Gastroesophageal sphincter (tissue), 3 donors: ENCODE measurements at regions not wholly inside any gene's neighbourhood (a gene's known extent, or its start where the extent isn't known, plus 50 kb on each side); places are given as distances from the start of the nearest gene placed in this dataset.

Source experiments
- EP300 ChIP-seq: sonication (generic); formaldehyde crosslinking; IDR thresholded peaks from one replicate; pipeline ENCODE4 v1.6.1; 2017; ENCODE audit warnings: antibody characterized with exemption, mild to moderate bottlenecking
- POLR2A ChIP-seq, 2 donors: fragments of 450-650 bp; IDR thresholded peaks; one replicate each; pipeline ENCODE4 v1.6.1; 2017; ENCODE audit warnings: antibody characterized with exemption in 2 of 2, mild to moderate bottlenecking in 2 of 2, moderate library complexity in 1 of 2
- POLR2AphosphoS5 ChIP-seq: sonication (generic); formaldehyde crosslinking; IDR thresholded peaks from one replicate; pipeline ENCODE4 v1.6.1; 2017; ENCODE audit warnings: antibody characterized with exemption
- TF ChIP-seq, protein P1 (sequence below), 4 experiments: fragments of 200-600 bp in 2 of 4; fragments of 450-650 bp in 2 of 4; sonication (generic) in 1 of 4; IDR thresholded peaks; one replicate each; pipeline ENCODE4 v1.5.1; 2017 to 2019; ENCODE audit warnings: antibody characterized with exemption in 4 of 4, mild to moderate bottlenecking in 2 of 4, moderate library complexity in 2 of 4

DNA sequence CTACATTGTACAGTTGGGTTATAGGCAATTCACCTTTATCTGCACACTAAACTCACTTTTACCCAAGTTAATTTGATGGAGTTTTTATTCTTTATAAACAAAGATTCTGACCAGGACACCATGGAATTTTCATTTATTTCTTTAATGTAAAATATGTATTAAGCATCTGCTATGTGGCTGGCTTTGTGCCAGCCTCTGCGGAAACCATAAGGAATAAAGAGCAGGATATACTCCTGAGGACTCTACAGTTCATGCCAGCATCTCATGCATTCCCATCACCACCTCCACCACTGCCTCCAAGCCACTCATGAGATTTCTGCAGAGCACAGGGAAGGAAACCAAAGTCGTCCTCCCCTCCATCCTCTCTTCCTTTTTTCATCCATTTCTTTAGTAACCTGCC, 100.0 kb upstream of the DBX1 start:
- TF ChIP-seq, protein P1, sequence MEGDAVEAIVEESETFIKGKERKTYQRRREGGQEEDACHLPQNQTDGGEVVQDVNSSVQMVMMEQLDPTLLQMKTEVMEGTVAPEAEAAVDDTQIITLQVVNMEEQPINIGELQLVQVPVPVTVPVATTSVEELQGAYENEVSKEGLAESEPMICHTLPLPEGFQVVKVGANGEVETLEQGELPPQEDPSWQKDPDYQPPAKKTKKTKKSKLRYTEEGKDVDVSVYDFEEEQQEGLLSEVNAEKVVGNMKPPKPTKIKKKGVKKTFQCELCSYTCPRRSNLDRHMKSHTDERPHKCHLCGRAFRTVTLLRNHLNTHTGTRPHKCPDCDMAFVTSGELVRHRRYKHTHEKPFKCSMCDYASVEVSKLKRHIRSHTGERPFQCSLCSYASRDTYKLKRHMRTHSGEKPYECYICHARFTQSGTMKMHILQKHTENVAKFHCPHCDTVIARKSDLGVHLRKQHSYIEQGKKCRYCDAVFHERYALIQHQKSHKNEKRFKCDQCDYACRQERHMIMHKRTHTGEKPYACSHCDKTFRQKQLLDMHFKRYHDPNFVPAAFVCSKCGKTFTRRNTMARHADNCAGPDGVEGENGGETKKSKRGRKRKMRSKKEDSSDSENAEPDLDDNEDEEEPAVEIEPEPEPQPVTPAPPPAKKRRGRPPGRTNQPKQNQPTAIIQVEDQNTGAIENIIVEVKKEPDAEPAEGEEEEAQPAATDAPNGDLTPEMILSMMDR (IDR thresholded peaks at IDR 0.05), result no peak
- TF ChIP-seq POLR2A (IDR thresholded peaks at IDR 0.05), result no peak
- TF ChIP-seq EP300, result no peak
- TF ChIP-seq POLR2AphosphoS5, result no peak
